Psoas muscle (tissue), 7 donors: ENCODE measurements at regions not wholly inside any gene's neighbourhood (a gene's known extent, or its start where the extent isn't known, plus 50 kb on each side); places are given as distances from the start of the nearest gene placed in this dataset.

Source experiments
- ATAC-seq, 4 donors: fragments of 200-7000 bp; cut with Tn5 transposase; one replicate each; pipeline ENCODE4 v1.9.1; 2020; ENCODE audit warnings: moderate library complexity in 3 of 4, mild to moderate bottlenecking in 2 of 4
- DNase-seq, 2 donors: peaks; one replicate each; pipeline ENCODE4 v3.0.0-alpha.2; 2020
- H3K27ac ChIP-seq: fragments of 200-600 bp; one replicate; pipeline ENCODE4 v1.8.0; 2022
- H3K27me3 ChIP-seq, 3 donors: fragments of 200-600 bp in 1 of 3; one replicate each; pipeline versions ENCODE4 v1.6.1 to v1.8.0; 2013 to 2022; ENCODE audit warnings: low read length in 2 of 3, mild to moderate bottlenecking in 2 of 3, moderate library complexity in 1 of 3; ENCODE audit not compliant: insufficient read depth in 3 of 3
- H3K36me3 ChIP-seq, 2 donors: fragments of 200-600 bp in 1 of 2; one replicate each; pipeline versions ENCODE4 v1.6.1 to v1.8.0; 2013 to 2022; ENCODE audit warnings: low read depth in 1 of 2, mild to moderate bottlenecking in 1 of 2, moderate library complexity in 1 of 2; ENCODE audit not compliant: insufficient read depth in 1 of 2
- H3K4me1 ChIP-seq: fragments of 200-600 bp; one replicate; pipeline ENCODE4 v1.8.0; 2022
- H3K4me3 ChIP-seq: fragments of 200-600 bp; one replicate; pipeline ENCODE4 v1.8.0; 2022; ENCODE audit warnings: mild to moderate bottlenecking
- H3K9me3 ChIP-seq: fragments of 200-600 bp; one replicate; pipeline ENCODE4 v1.8.0; 2022
- CTCF ChIP-seq: fragments of 200-600 bp; IDR thresholded peaks from one replicate; pipeline ENCODE4 v1.8.0; 2022; ENCODE audit warnings: antibody characterized with exemption
- whole genome bisulfite sequencing, 3 donors: extraction: QIAGEN DNeasy Blood & Tissue Kit; methylation state at CpG; one replicate each; pipeline versions ENCODE4 v1.1.6 to v1.1.7; 2013; 5-methylcytosine and 5-hydroxymethylcytosine counted together
- intact Hi-C, 2 donors: fragments of 100-400 bp; cut with DNase I; formaldehyde crosslinking; loops; one replicate each; pipeline versions ENCODE4 v1.11.0 to v1.14.2; 2022
- donor health status: healthy with polysubstance abuse.
- donor health status: DM: no; HTN: no; CAD: no; lungs with moderate emphysema.
- donor health status: Bipolar disorder and iron deficiency.
- donor health status: healthy.
- donor health status: DM: yes; HTN: yes; CAD: no.
- donor health status: DM: no; HTN: no; CAD: no.
- donor health status: DM: yes; HTN: yes; CAD: no.

GRCh38 chr16:85994492-85995490, 95.8 kb downstream of the IRF8 start:
- ATAC-seq (no peak), DNase-seq (no peak)
- Histone ChIP-seq H3K4me3 (no peak overlapping the region), H3K4me1 (no peaks in the 10 kb centered on the region), H3K27ac (no peak overlapping the region), H3K27me3 (peaks cover 0 to 38% (median 7%) of the 10 kb centered on the region in 3 donors), H3K9me3 (no peaks in the 10 kb centered on the region), H3K36me3 (no peaks in the 10 kb centered on the region)
- intact Hi-C loops = no loop called here
- TF ChIP-seq CTCF = no peak
- WGBS, 3 donors = 75 to 79% (median 76%) methylated on average over 20 of the region's 20 CpGs

- no peak overlapping the region for H3K27ac ChIP-seq
- no peaks in the 10 kb centered on the region for H3K4me1 ChIP-seq
- intact Hi-C loops = no loop called here
- H3K4me3 ChIP-seq = no peak overlapping the region
- WGBS, 3 donors = 32 to 41% (median 37%) methylated on average over 27 of the region's 27 CpGs
- ATAC-seq (no peak), DNase-seq (no peak)
- TF ChIP-seq CTCF = no peak
- no peaks in the 10 kb centered on the region for H3K36me3 ChIP-seq
- H3K27me3 ChIP-seq = peaks cover 0 to 29% (median 7%) of the 10 kb centered on the region in 3 donors
- H3K9me3 ChIP-seq = no peaks in the 10 kb centered on the region
Observed at GRCh38 chr16:85995541-85996423, 96.8 kb downstream of the IRF8 start.

- intact Hi-C loops = no loop called here
- DNase-seq (no peak), ATAC-seq (no peak)
- H3K4me3 ChIP-seq = no peak overlapping the region
- H3K27ac ChIP-seq = no peak overlapping the region
- 64 to 71% (median 69%) methylated on average over 9 to 10 of the region's 10 CpGs for whole genome bisulfite sequencing, 3 donors
- no peaks in the 10 kb centered on the region for H3K9me3 ChIP-seq
- no peaks in the 10 kb centered on the region for H3K4me1 ChIP-seq
- peaks cover 0 to 24% (median 6%) of the 10 kb centered on the region in 3 donors for H3K27me3 ChIP-seq
- no peak for TF ChIP-seq CTCF
- no peaks in the 10 kb centered on the region for H3K36me3 ChIP-seq
Observed at GRCh38 chr16:85996843-85997242, 97.9 kb downstream of the IRF8 start.

GRCh38 chr16:85998171-85998867, 99.4 kb downstream of the IRF8 start:
- 67 to 73% (median 72%) methylated on average over 9 of the region's 9 CpGs for WGBS, 3 donors

More at GRCh38 chr16:85998171-85998867, 99.4 kb downstream of the IRF8 start:
- no peaks in the 10 kb centered on the region for H3K36me3 ChIP-seq
- no peaks in the 10 kb centered on the region for H3K4me1 ChIP-seq
- intact Hi-C loops = no loop called here
- H3K27me3 ChIP-seq = peaks cover 0 to 22% (median 6%) of the 10 kb centered on the region in 3 donors
- H3K27ac ChIP-seq = no peak overlapping the region
- no peak overlapping the region for H3K4me3 ChIP-seq
- no peaks in the 10 kb centered on the region for H3K9me3 ChIP-seq
- no peak for TF ChIP-seq CTCF
- DNase-seq = no peak
- no peak for ATAC-seq
